ENCODE measurements at regions not wholly inside any gene's neighbourhood (a gene's known extent, or its start where the extent isn't known, plus 50 kb on each side); places are given as distances from the start of the nearest gene placed in this dataset.

DNA sequence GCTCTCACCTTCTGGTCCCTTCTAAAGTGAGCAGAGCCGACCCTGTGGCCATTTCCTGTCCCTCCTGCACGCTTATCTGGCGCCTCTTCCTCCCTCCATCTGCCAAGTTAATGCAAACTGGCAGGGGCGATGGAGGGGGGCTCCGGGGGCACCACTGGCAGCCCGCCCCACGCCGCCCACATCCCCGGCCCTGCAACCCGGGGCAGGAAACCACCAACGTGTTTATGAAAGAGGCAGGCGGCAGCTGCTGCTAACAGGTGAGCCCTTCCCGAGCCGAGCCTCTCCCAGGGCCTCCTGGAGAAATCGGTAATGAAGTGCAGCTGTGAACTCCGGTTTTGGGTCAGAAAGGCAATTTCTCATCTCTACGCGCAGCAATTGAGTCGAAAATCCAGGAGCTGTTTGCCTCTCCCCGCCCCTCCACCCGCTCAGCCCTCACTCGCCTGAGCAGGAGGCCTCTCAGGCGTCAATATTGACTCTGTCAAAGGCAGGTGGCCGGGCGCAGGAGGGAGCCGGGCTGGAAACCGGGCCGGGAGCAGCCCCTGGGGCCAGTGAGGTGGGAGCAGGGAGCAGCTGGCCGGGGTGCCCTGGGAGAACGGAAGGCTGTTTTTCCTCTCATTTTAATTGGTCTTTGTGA lies 164.4 kb upstream of the GSE1 start (continued):
- TF ChIP-seq, protein P1, sequence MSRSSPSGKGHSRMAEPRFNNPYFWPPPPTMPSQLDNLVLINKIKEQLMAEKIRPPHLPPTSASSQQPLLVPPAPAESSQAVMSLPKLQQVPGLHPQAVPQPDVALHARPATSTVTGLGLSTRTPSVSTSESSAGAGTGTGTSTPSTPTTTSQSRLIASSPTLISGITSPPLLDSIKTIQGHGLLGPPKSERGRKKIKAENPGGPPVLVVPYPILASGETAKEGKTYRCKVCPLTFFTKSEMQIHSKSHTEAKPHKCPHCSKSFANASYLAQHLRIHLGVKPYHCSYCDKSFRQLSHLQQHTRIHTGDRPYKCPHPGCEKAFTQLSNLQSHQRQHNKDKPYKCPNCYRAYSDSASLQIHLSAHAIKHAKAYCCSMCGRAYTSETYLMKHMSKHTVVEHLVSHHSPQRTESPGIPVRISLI (CRISPR knock-in tag; IDR thresholded peaks at IDR 0.05; ENCODE audit: borderline replicate concordance) = no peak; the same call in 1 of the 2 replicates
- TF ChIP-seq ARID2 (CRISPR knock-in tag; IDR thresholded peaks at IDR 0.05; ENCODE audit: borderline replicate concordance) (0 out of 2 replicates have a peak, but pooled peaks have one; percentile 41), SALL2 (CRISPR knock-in tag; IDR thresholded peaks at IDR 0.05) (peak; percentile 79), ASH2L (IDR thresholded peaks at IDR 0.05; ENCODE audit: insufficient read length, low read depth, low read length) (peak; percentile 76), REL (CRISPR knock-in tag; conservative IDR thresholded peaks at IDR 0.05) (peak; percentile 91), KMT2B (CRISPR knock-in tag; IDR thresholded peaks at IDR 0.05) (peak; percentile 78), PLRG1 (conservative IDR thresholded peaks at IDR 0.05) (no peak), ZNF564 (CRISPR knock-in tag; IDR thresholded peaks at IDR 0.05) (peak; percentile 95), ZNF331 (CRISPR knock-in tag; IDR thresholded peaks at IDR 0.05) (peak; percentile 94), NFE2L2 (IDR thresholded peaks at IDR 0.05; ENCODE audit: low read length) (no peak), ZNF225 (CRISPR knock-in tag; IDR thresholded peaks at IDR 0.05) (peak; percentile 46; the same call in 1 of the 2 replicates), ISL2 (CRISPR knock-in tag; IDR thresholded peaks at IDR 0.05) (peak; percentile 58), NR2C2 (CRISPR knock-in tag; IDR thresholded peaks at IDR 0.05; ENCODE audit: borderline replicate concordance) (peak; percentile 53; the same call in 1 of the 2 replicates), KDM6A (CRISPR knock-in tag; IDR thresholded peaks at IDR 0.05; ENCODE audit: low read depth) (peak; percentile 84), JDP2 (CRISPR knock-in tag; IDR thresholded peaks at IDR 0.05; ENCODE audit: borderline replicate concordance) (no peak)
- TF ChIP-seq, protein P2, sequence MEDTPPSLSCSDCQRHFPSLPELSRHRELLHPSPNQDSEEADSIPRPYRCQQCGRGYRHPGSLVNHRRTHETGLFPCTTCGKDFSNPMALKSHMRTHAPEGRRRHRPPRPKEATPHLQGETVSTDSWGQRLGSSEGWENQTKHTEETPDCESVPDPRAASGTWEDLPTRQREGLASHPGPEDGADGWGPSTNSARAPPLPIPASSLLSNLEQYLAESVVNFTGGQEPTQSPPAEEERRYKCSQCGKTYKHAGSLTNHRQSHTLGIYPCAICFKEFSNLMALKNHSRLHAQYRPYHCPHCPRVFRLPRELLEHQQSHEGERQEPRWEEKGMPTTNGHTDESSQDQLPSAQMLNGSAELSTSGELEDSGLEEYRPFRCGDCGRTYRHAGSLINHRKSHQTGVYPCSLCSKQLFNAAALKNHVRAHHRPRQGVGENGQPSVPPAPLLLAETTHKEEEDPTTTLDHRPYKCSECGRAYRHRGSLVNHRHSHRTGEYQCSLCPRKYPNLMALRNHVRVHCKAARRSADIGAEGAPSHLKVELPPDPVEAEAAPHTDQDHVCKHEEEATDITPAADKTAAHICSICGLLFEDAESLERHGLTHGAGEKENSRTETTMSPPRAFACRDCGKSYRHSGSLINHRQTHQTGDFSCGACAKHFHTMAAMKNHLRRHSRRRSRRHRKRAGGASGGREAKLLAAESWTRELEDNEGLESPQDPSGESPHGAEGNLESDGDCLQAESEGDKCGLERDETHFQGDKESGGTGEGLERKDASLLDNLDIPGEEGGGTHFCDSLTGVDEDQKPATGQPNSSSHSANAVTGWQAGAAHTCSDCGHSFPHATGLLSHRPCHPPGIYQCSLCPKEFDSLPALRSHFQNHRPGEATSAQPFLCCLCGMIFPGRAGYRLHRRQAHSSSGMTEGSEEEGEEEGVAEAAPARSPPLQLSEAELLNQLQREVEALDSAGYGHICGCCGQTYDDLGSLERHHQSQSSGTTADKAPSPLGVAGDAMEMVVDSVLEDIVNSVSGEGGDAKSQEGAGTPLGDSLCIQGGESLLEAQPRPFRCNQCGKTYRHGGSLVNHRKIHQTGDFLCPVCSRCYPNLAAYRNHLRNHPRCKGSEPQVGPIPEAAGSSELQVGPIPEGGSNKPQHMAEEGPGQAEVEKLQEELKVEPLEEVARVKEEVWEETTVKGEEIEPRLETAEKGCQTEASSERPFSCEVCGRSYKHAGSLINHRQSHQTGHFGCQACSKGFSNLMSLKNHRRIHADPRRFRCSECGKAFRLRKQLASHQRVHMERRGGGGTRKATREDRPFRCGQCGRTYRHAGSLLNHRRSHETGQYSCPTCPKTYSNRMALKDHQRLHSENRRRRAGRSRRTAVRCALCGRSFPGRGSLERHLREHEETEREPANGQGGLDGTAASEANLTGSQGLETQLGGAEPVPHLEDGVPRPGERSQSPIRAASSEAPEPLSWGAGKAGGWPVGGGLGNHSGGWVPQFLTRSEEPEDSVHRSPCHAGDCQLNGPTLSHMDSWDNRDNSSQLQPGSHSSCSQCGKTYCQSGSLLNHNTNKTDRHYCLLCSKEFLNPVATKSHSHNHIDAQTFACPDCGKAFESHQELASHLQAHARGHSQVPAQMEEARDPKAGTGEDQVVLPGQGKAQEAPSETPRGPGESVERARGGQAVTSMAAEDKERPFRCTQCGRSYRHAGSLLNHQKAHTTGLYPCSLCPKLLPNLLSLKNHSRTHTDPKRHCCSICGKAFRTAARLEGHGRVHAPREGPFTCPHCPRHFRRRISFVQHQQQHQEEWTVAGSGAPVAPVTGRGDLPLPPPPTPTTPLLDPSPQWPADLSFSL (CRISPR knock-in tag; IDR thresholded peaks at IDR 0.05) = 0 out of 2 replicates have a peak, but pooled peaks have one; percentile 44
- TF ChIP-seq, protein P3, sequence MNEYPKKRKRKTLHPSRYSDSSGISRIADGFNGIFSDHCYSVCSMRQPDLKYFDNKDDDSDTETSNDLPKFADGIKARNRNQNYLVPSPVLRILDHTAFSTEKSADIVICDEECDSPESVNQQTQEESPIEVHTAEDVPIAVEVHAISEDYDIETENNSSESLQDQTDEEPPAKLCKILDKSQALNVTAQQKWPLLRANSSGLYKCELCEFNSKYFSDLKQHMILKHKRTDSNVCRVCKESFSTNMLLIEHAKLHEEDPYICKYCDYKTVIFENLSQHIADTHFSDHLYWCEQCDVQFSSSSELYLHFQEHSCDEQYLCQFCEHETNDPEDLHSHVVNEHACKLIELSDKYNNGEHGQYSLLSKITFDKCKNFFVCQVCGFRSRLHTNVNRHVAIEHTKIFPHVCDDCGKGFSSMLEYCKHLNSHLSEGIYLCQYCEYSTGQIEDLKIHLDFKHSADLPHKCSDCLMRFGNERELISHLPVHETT (CRISPR knock-in tag; conservative IDR thresholded peaks at IDR 0.05) = 0 out of 2 replicates have a peak, but pooled peaks have one; percentile 50
